ENCODE measurements at regions not wholly inside any gene's neighbourhood (a gene's known extent, or its start where the extent isn't known, plus 50 kb on each side); places are given as distances from the start of the nearest gene placed in this dataset.
"Not testable (repeated sequence)": the region's sequence is repeated elsewhere in the genome, so short reads cannot be mapped to it uniquely, and the experiment has no call there.

- DNase-seq (ENCODE audit: low spot score) = no peak
Observed at GRCh38 chr5:58300346-58300895, 159.5 kb downstream of the PLK2 start.

GRCh38 chr5:58299256-58299655 is 160.6 kb downstream of the PLK2 start:
- DNase-seq (ENCODE audit: low spot score) = no peak

GRCh38 chr5:58294598-58295305 is 165.1 kb downstream of the PLK2 start:
- DNase-seq (ENCODE audit: low spot score) = peak; percentile 27

GRCh38 chr5:58288275-58288674 is 171.6 kb downstream of the PLK2 start:
- not testable (repeated sequence) for DNase-seq (ENCODE audit: low spot score)

- no peak for DNase-seq (ENCODE audit: low spot score)
Observed at GRCh38 chr5:58286741-58287140, 173.1 kb downstream of the PLK2 start.

GRCh38 chr5:58285900-58286299 is 174.0 kb downstream of the PLK2 start:
- DNase-seq (ENCODE audit: low spot score) = no peak

- no peak for DNase-seq (ENCODE audit: low spot score)
Observed at GRCh38 chr5:58284886-58285285, 175.0 kb downstream of the PLK2 start.

- no peak for DNase-seq (ENCODE audit: low spot score)
Observed at GRCh38 chr5:58281189-58281588, 178.7 kb downstream of the PLK2 start.

GRCh38 chr5:58279259-58279658 is 180.6 kb downstream of the PLK2 start:
- no peak for DNase-seq (ENCODE audit: low spot score)

- DNase-seq (ENCODE audit: low spot score) = no peak
Observed at GRCh38 chr5:58276431-58276830, 183.5 kb downstream of the PLK2 start.

- DNase-seq (ENCODE audit: low spot score) = no peak
Observed at GRCh38 chr5:58275516-58275915, 184.4 kb downstream of the PLK2 start.

- DNase-seq (ENCODE audit: low spot score) = no peak
Observed at GRCh38 chr5:58274191-58274590, 185.7 kb downstream of the PLK2 start.

GRCh38 chr5:58273711-58274110 is 186.2 kb downstream of the PLK2 start:
- DNase-seq (ENCODE audit: low spot score) = no peak

- no peak for DNase-seq (ENCODE audit: low spot score)
Observed at GRCh38 chr5:58268268-58268667, 191.6 kb downstream of the PLK2 start.

GRCh38 chr5:58266402-58266801 is 193.5 kb downstream of the PLK2 start:
- DNase-seq (ENCODE audit: low spot score) = no peak

GRCh38 chr5:58265246-58265930 is 194.5 kb downstream of the PLK2 start:
- no peak for DNase-seq (ENCODE audit: low spot score)

- no peak for DNase-seq (ENCODE audit: low spot score)
Observed at GRCh38 chr5:58264276-58264675, 195.6 kb downstream of the PLK2 start.

GRCh38 chr5:58263296-58263695 is 196.6 kb downstream of the PLK2 start:
- DNase-seq (ENCODE audit: low spot score) = no peak

- no peak for DNase-seq (ENCODE audit: low spot score)
Observed at GRCh38 chr5:58262226-58262625, 197.7 kb downstream of the PLK2 start.

- DNase-seq (ENCODE audit: low spot score) = no peak
Observed at GRCh38 chr5:58261605-58262004, 198.3 kb downstream of the PLK2 start.

- DNase-seq (ENCODE audit: low spot score) = no peak
Observed at GRCh38 chr5:58260243-58260642, 199.6 kb downstream of the PLK2 start.

- DNase-seq (ENCODE audit: low spot score) = no peak
Observed at GRCh38 chr5:58259685-58260152, 200.2 kb downstream of the PLK2 start.

GRCh38 chr5:58258984-58259684 is 200.8 kb downstream of the PLK2 start:
- no peak for DNase-seq (ENCODE audit: low spot score)
